ENCODE measurements at regions not wholly inside any gene's neighbourhood (a gene's known extent, or its start where the extent isn't known, plus 50 kb on each side); places are given as distances from the start of the nearest gene placed in this dataset.

- BruUV-seq (replicated peaks): no TSS peak
These were observed 1233.8 kb upstream of the CNTN5 start for GRCh38 chr11:97786961-97787360.

GRCh38 chr11:97794876-97795275, 1225.9 kb upstream of the CNTN5 start:
- Histone ChIP-seq H3K27me3 (ENCODE audit: low read length) (no peaks in the 10 kb centered on the region), H3K4me3 (ENCODE audit: low read length) (no peak overlapping the region), H3K79me2 (ENCODE audit: low read length) (no peaks in the 10 kb centered on the region), H3K9me3 (ENCODE audit: low read length) (peaks cover 4% of the 10 kb centered on the region; the same call in 1 of the 2 replicates), H4K20me1 (ENCODE audit: low read length) (no peaks in the 10 kb centered on the region), H3F3A (ENCODE audit: low read length, unreplicated experiment) (no peaks in the 10 kb centered on the region), H3K9ac (ENCODE audit: low read length) (no peak overlapping the region), H2AFZ (ENCODE audit: low read length) (no peak overlapping the region), H3K4me2 (ENCODE audit: low read length) (no peak overlapping the region), H3K4me1 (ENCODE audit: insufficient read depth, low read length) (no peaks in the 10 kb centered on the region), H3K27ac (ENCODE audit: low read length) (no peak overlapping the region), H3K36me3 (ENCODE audit: low read depth, low read length) (no peaks in the 10 kb centered on the region), H3K9me2 (replicated peaks; ENCODE audit: low read length) (no peaks in the 10 kb centered on the region)
- CTCF ChIA-PET: no interaction called here
- intact Hi-C loops (cut with micrococcal nuclease): no loop called here
- no TSS peak for BruUV-seq (replicated peaks)
- no peak for TF ChIP-seq EZH2phosphoT487 (IDR thresholded peaks at IDR 0.05; ENCODE audit: borderline replicate concordance, low read length)
- no peak for TF ChIP-seq CTCF (conservative IDR thresholded peaks at IDR 0.05; ENCODE audit: low read depth, low read length)
- TF ChIP-seq EZH2 (IDR thresholded peaks at IDR 0.05; ENCODE audit: low read length, unreplicated experiment): no peak
- POLR2A ChIA-PET (ENCODE audit: unreplicated experiment): no interaction called here
- ATAC-seq: no peak
- DNase-seq: no peak

More at GRCh38 chr11:97786961-97787360, 1233.8 kb upstream of the CNTN5 start:
- Histone ChIP-seq H3K27ac (ENCODE audit: low read length) (no peak overlapping the region), H4K20me1 (ENCODE audit: low read length) (no peaks in the 10 kb centered on the region), H3K9ac (ENCODE audit: low read length) (no peak overlapping the region), H3K79me2 (ENCODE audit: low read length) (no peaks in the 10 kb centered on the region), H2AFZ (ENCODE audit: low read length) (no peak overlapping the region), H3K9me3 (ENCODE audit: low read length) (peaks cover 16% of the 10 kb centered on the region; the same call in 1 of the 2 replicates), H3K9me2 (replicated peaks; ENCODE audit: low read length) (no peaks in the 10 kb centered on the region), H3K27me3 (ENCODE audit: low read length) (no peaks in the 10 kb centered on the region), H3K36me3 (ENCODE audit: low read depth, low read length) (no peaks in the 10 kb centered on the region), H3F3A (ENCODE audit: low read length, unreplicated experiment) (no peaks in the 10 kb centered on the region), H3K4me1 (ENCODE audit: insufficient read depth, low read length) (no peaks in the 10 kb centered on the region), H3K4me3 (ENCODE audit: low read length) (no peak overlapping the region), H3K4me2 (ENCODE audit: low read length) (no peak overlapping the region)
- ChIA-PET CTCF (no interaction called here), POLR2A (ENCODE audit: unreplicated experiment) (no interaction called here)
- DNase-seq: no peak
- TF ChIP-seq EZH2 (IDR thresholded peaks at IDR 0.05; ENCODE audit: low read length, unreplicated experiment) (no peak), EZH2phosphoT487 (IDR thresholded peaks at IDR 0.05; ENCODE audit: borderline replicate concordance, low read length) (no peak)
- ATAC-seq: no peak
- intact Hi-C loops (cut with micrococcal nuclease): no loop called here

- no peaks in the 10 kb centered on the region for H3F3A ChIP-seq (ENCODE audit: low read length, unreplicated experiment)
- no peak for DNase-seq
- no peaks in the 10 kb centered on the region for H4K20me1 ChIP-seq (ENCODE audit: low read length)
- H2AFZ ChIP-seq (ENCODE audit: low read length): no peak overlapping the region
- no peaks in the 10 kb centered on the region for H3K79me2 ChIP-seq (ENCODE audit: low read length)
- no peaks in the 10 kb centered on the region for H3K27me3 ChIP-seq (ENCODE audit: low read length)
- H3K9me2 ChIP-seq (replicated peaks; ENCODE audit: low read length): no peaks in the 10 kb centered on the region
- H3K9me3 ChIP-seq (ENCODE audit: low read length): peaks cover 12% of the 10 kb centered on the region; the same call in 1 of the 2 replicates
- no peak for ATAC-seq
- H3K36me3 ChIP-seq (ENCODE audit: low read depth, low read length): no peaks in the 10 kb centered on the region
- ChIA-PET POLR2A (ENCODE audit: unreplicated experiment) (no interaction called here), CTCF (no interaction called here)
- BruUV-seq (replicated peaks): no TSS peak
- H3K27ac ChIP-seq (ENCODE audit: low read length): no peak overlapping the region
- H3K4me1 ChIP-seq (ENCODE audit: insufficient read depth, low read length): no peaks in the 10 kb centered on the region
- no peak overlapping the region for H3K4me2 ChIP-seq (ENCODE audit: low read length)
- TF ChIP-seq EZH2phosphoT487 (IDR thresholded peaks at IDR 0.05; ENCODE audit: borderline replicate concordance, low read length): no peak
- no peak for TF ChIP-seq CTCF (conservative IDR thresholded peaks at IDR 0.05; ENCODE audit: low read depth, low read length)
- no peak for TF ChIP-seq EZH2 (IDR thresholded peaks at IDR 0.05; ENCODE audit: low read length, unreplicated experiment)
- no peak overlapping the region for H3K9ac ChIP-seq (ENCODE audit: low read length)
- intact Hi-C loops (cut with micrococcal nuclease): no loop called here
- no peak overlapping the region for H3K4me3 ChIP-seq (ENCODE audit: low read length)
These were observed 1219.9 kb upstream of the CNTN5 start for GRCh38 chr11:97800891-97801290.
